GM12865 (cell line): ENCODE measurements at regions not wholly inside any gene's neighbourhood (a gene's known extent, or its start where the extent isn't known, plus 50 kb on each side); places are given as distances from the start of the nearest gene placed in this dataset.

Source experiments
- DNase-seq: peaks from one replicate; pipeline ENCODE4 v3.0.0; 2010; ENCODE audit warnings: low read depth
- H3K4me3 ChIP-seq: 2 replicates; pipeline ENCODE4 v1.5.1; 2011; ENCODE audit warnings: mild to moderate bottlenecking, low read depth, low read length, control low read depth
- CTCF ChIP-seq: IDR thresholded peaks from 2 replicates; pipeline ENCODE4 v1.5.1; 2011; ENCODE audit warnings: low read length, control low read depth, low read depth, inconsistent platforms; ENCODE audit not compliant: insufficient read depth; ENCODE audit errors: missing control alignments

- TF ChIP-seq CTCF = no peak
- no peak for DNase-seq
- H3K4me3 ChIP-seq = no peak overlapping the region
Measured at GRCh38 chr13:81488021-81488420, 1147.1 kb upstream of the SPRY2 start.

GRCh38 chr13:81487151-81487550 lies 1146.2 kb upstream of the SPRY2 start:
- no peak for TF ChIP-seq CTCF
- no peak overlapping the region for H3K4me3 ChIP-seq
- no peak for DNase-seq

- no peak for TF ChIP-seq CTCF
- no peak overlapping the region for H3K4me3 ChIP-seq
- no peak for DNase-seq
Measured at GRCh38 chr13:81480634-81481033, 1139.7 kb upstream of the SPRY2 start.

GRCh38 chr13:81473366-81473899 lies 1132.5 kb upstream of the SPRY2 start:
- no peak for DNase-seq
- no peak for TF ChIP-seq CTCF
- no peak overlapping the region for H3K4me3 ChIP-seq

- TF ChIP-seq CTCF = no peak
- H3K4me3 ChIP-seq = no peak overlapping the region
- DNase-seq = no peak
Measured at GRCh38 chr13:81458170-81458569, 1117.2 kb upstream of the SPRY2 start.

- no peak for DNase-seq
- no peak overlapping the region for H3K4me3 ChIP-seq
- no peak for TF ChIP-seq CTCF
Measured at GRCh38 chr13:81446441-81446840, 1105.5 kb upstream of the SPRY2 start.

- no peak for TF ChIP-seq CTCF
- no peak overlapping the region for H3K4me3 ChIP-seq
- no peak for DNase-seq
Measured at GRCh38 chr13:81442904-81443303, 1102.0 kb upstream of the SPRY2 start.
